NCI-H2171 (cell line): ENCODE measurements at regions not wholly inside any gene's neighbourhood (a gene's known extent, or its start where the extent isn't known, plus 50 kb on each side); places are given as distances from the start of the nearest gene placed in this dataset.

Experiments used
- DNase-seq: peaks from one replicate; lab custom pipeline; 2025; lab: John Stamatoyannopoulos, UW

GRCh38 chr6:67361264-67361663 lies 1273.8 kb upstream of the ADGRB3 start:
- no peak for DNase-seq

- DNase-seq, result no peak
Observed at GRCh38 chr6:67358241-67358640, 1276.8 kb upstream of the ADGRB3 start.

- DNase-seq, result no peak
Observed at GRCh38 chr6:67353861-67354260, 1281.2 kb upstream of the ADGRB3 start.

GRCh38 chr6:67352717-67353116 lies 1282.4 kb upstream of the ADGRB3 start:
- DNase-seq, result no peak

- no peak for DNase-seq
Observed at GRCh38 chr6:67350729-67351128, 1284.4 kb upstream of the ADGRB3 start.

GRCh38 chr6:67345946-67346345 lies 1289.1 kb upstream of the ADGRB3 start:
- DNase-seq, result peak; percentile 69

GRCh38 chr6:67336014-67336413 lies 1299.1 kb upstream of the ADGRB3 start:
- no peak for DNase-seq

GRCh38 chr6:67331304-67331703 lies 1303.8 kb upstream of the ADGRB3 start:
- no peak for DNase-seq

- DNase-seq, result no peak
Observed at GRCh38 chr6:67328269-67328668, 1306.8 kb upstream of the ADGRB3 start.

GRCh38 chr6:67300430-67301040 lies 1334.5 kb upstream of the ADGRB3 start:
- DNase-seq, result no peak

GRCh38 chr6:67292169-67292568 lies 1342.9 kb upstream of the ADGRB3 start:
- DNase-seq, result no peak

GRCh38 chr6:67287566-67287965 lies 1347.5 kb upstream of the ADGRB3 start:
- no peak for DNase-seq

- no peak for DNase-seq
Observed at GRCh38 chr6:67285770-67286495, 1349.1 kb upstream of the ADGRB3 start.

GRCh38 chr6:67277312-67277711 lies 1357.8 kb upstream of the ADGRB3 start:
- DNase-seq, result no peak

GRCh38 chr6:67265996-67266921 lies 1368.8 kb upstream of the ADGRB3 start:
- DNase-seq, result no peak

GRCh38 chr6:67252663-67253062 lies 1382.4 kb upstream of the ADGRB3 start:
- no peak for DNase-seq

- DNase-seq, result no peak
Observed at GRCh38 chr6:67248077-67248476, 1387.0 kb upstream of the ADGRB3 start.

GRCh38 chr6:67244037-67244436 lies 1391.0 kb upstream of the ADGRB3 start:
- DNase-seq, result no peak

- DNase-seq, result no peak
Observed at GRCh38 chr6:67237277-67237676, 1397.8 kb upstream of the ADGRB3 start.

- no peak for DNase-seq
Observed at GRCh38 chr6:67231092-67231491, 1404.0 kb upstream of the ADGRB3 start.

- DNase-seq, result no peak
Observed at GRCh38 chr6:67224989-67225388, 1410.1 kb upstream of the ADGRB3 start.

GRCh38 chr6:67221226-67221625 lies 1413.9 kb upstream of the ADGRB3 start:
- no peak for DNase-seq

GRCh38 chr6:67219346-67219745 lies 1415.7 kb upstream of the ADGRB3 start:
- DNase-seq, result no peak
